ENCODE measurements at regions not wholly inside any gene's neighbourhood (a gene's known extent, or its start where the extent isn't known, plus 50 kb on each side); places are given as distances from the start of the nearest gene placed in this dataset.

- Histone ChIP-seq H2AFZ (ENCODE audit: insufficient read depth, low read depth, low read length, poor library complexity, severe bottlenecking) (no peak overlapping the region), H3K9me3 (ENCODE audit: control extremely low read depth in 1 of 3, control insufficient read depth in 2 of 3, insufficient read depth in 1 of 3, low read length in 2 of 3) (no peaks in the 10 kb centered on the region), H3K27ac (ENCODE audit: low read length in 2 of 2) (no peak overlapping the region), H3K4me3 (ENCODE audit: control extremely low read depth in 1 of 5, extremely low read depth in 1 of 5, insufficient read depth in 1 of 5, low read depth in 2 of 5, low read length in 4 of 5) (no peak overlapping the region), H3K4me2 (replicated peaks; ENCODE audit: low read depth, low read length, poor library complexity, severe bottlenecking) (no peak overlapping the region), H3K27me3 (replicated peaks in 1 of 4; ENCODE audit: control extremely low read depth in 1 of 4, control insufficient read depth in 3 of 4, insufficient read depth in 4 of 4, low read length in 3 of 4) (no peaks in the 10 kb centered on the region), H3K79me2 (ENCODE audit: control insufficient read depth, insufficient read depth, low read length) (no peaks in the 10 kb centered on the region), H3K36me3 (replicated peaks in 1 of 2; ENCODE audit: control extremely low read depth in 1 of 2, control insufficient read depth in 1 of 2, extremely low read depth in 1 of 2, insufficient read depth in 2 of 2, low read length in 1 of 2) (no peaks in the 10 kb centered on the region), H3K4me1 (ENCODE audit: control insufficient read depth in 2 of 2, insufficient read depth in 2 of 2, low read length in 2 of 2) (no peaks in the 10 kb centered on the region), H4K20me1 (ENCODE audit: control insufficient read depth, insufficient read depth, low read length, poor library complexity, severe bottlenecking) (no peaks in the 10 kb centered on the region), H3K9ac (ENCODE audit: low read length) (no peak overlapping the region)
- ChIA-PET CTCF (no interaction called here), POLR2A (no interaction called here)
- no peak overlapping the region for H3K27ac Mint-ChIP-seq
- H3K4me3 Mint-ChIP-seq = no peak overlapping the region
- no peak for DNase-seq
- intact Hi-C loops (cut with micrococcal nuclease) = no loop called here
- WGBS (ENCODE audit: insufficient coverage) = 92% methylated on average over 4 of the region's 4 CpGs
- H3K27me3 Mint-ChIP-seq = peaks cover 5% of the 10 kb centered on the region
- TF ChIP-seq CTCF (IDR thresholded peaks at IDR 0.05) = no peak
- no peak for TF ChIP-seq EZH2 (IDR thresholded peaks at IDR 0.05; ENCODE audit: borderline replicate concordance, insufficient read depth, low read depth, low read length, poor library complexity, severe bottlenecking)
- no peaks in the 10 kb centered on the region for H3K9me3 Mint-ChIP-seq (ENCODE audit: insufficient read depth)
- no peaks in the 10 kb centered on the region for H3K4me1 Mint-ChIP-seq
- no peak for ATAC-seq (ENCODE audit: low read depth)
Measured at GRCh38 chr6:144920391-144920961, 635.3 kb downstream of the UTRN start.

- H3K4me3 Mint-ChIP-seq = no peak overlapping the region
Measured at GRCh38 chr6:144921206-144921975, 636.3 kb downstream of the UTRN start.

More at GRCh38 chr6:144921206-144921975, 636.3 kb downstream of the UTRN start:
- no peak overlapping the region for H3K27ac Mint-ChIP-seq
- no peaks in the 10 kb centered on the region for H3K4me1 Mint-ChIP-seq
- Histone ChIP-seq H3K9ac (ENCODE audit: low read length) (no peak overlapping the region), H3K4me1 (ENCODE audit: control insufficient read depth in 2 of 2, insufficient read depth in 2 of 2, low read length in 2 of 2) (no peaks in the 10 kb centered on the region), H3K4me2 (replicated peaks; ENCODE audit: low read depth, low read length, poor library complexity, severe bottlenecking) (no peak overlapping the region), H4K20me1 (ENCODE audit: control insufficient read depth, insufficient read depth, low read length, poor library complexity, severe bottlenecking) (no peaks in the 10 kb centered on the region), H3K27me3 (replicated peaks in 1 of 4; ENCODE audit: control extremely low read depth in 1 of 4, control insufficient read depth in 3 of 4, insufficient read depth in 4 of 4, low read length in 3 of 4) (no peaks in the 10 kb centered on the region), H2AFZ (ENCODE audit: insufficient read depth, low read depth, low read length, poor library complexity, severe bottlenecking) (no peak overlapping the region), H3K36me3 (replicated peaks in 1 of 2; ENCODE audit: control extremely low read depth in 1 of 2, control insufficient read depth in 1 of 2, extremely low read depth in 1 of 2, insufficient read depth in 2 of 2, low read length in 1 of 2) (no peaks in the 10 kb centered on the region), H3K9me3 (ENCODE audit: control extremely low read depth in 1 of 3, control insufficient read depth in 2 of 3, insufficient read depth in 1 of 3, low read length in 2 of 3) (no peaks in the 10 kb centered on the region), H3K79me2 (ENCODE audit: control insufficient read depth, insufficient read depth, low read length) (no peaks in the 10 kb centered on the region), H3K27ac (ENCODE audit: low read length in 2 of 2) (no peak overlapping the region), H3K4me3 (ENCODE audit: control extremely low read depth in 1 of 5, extremely low read depth in 1 of 5, insufficient read depth in 1 of 5, low read depth in 2 of 5, low read length in 4 of 5) (no peak overlapping the region)
- intact Hi-C loops (cut with micrococcal nuclease) = no loop called here
- no peak for ATAC-seq (ENCODE audit: low read depth)
- ChIA-PET CTCF (no interaction called here), POLR2A (no interaction called here)
- WGBS (ENCODE audit: insufficient coverage) = 91% methylated on average over 4 of the region's 6 CpGs
- peaks cover 5% of the 10 kb centered on the region for H3K27me3 Mint-ChIP-seq
- TF ChIP-seq CTCF (IDR thresholded peaks at IDR 0.05) = no peak
- no peak for TF ChIP-seq EZH2 (IDR thresholded peaks at IDR 0.05; ENCODE audit: borderline replicate concordance, insufficient read depth, low read depth, low read length, poor library complexity, severe bottlenecking)
- no peaks in the 10 kb centered on the region for H3K9me3 Mint-ChIP-seq (ENCODE audit: insufficient read depth)
- no peak for DNase-seq
